NB4 (cell line): ENCODE measurements at regions not wholly inside any gene's neighbourhood (a gene's known extent, or its start where the extent isn't known, plus 50 kb on each side); places are given as distances from the start of the nearest gene placed in this dataset.

Experiments used
- CTCF ChIP-seq: IDR thresholded peaks from one replicate; pipeline ENCODE4 v1.5.1; 2012; ENCODE audit warnings: low read depth, low read length
- POLR2A ChIP-seq: IDR thresholded peaks from 2 replicates; pipeline ENCODE4 v1.6.1; 2011; ENCODE audit warnings: mild to moderate bottlenecking; ENCODE audit not compliant: insufficient read length; ENCODE audit errors: extremely low read depth

GRCh38 chr14:44730860-44731259, 223.8 kb upstream of the FSCB start:
- TF ChIP-seq POLR2A: no peak
- no peak for TF ChIP-seq CTCF
